MM.1S (cell line): ENCODE measurements at regions not wholly inside any gene's neighbourhood (a gene's known extent, or its start where the extent isn't known, plus 50 kb on each side); places are given as distances from the start of the nearest gene placed in this dataset.

Experiments used
- DNase-seq: peaks from one replicate; pipeline ENCODE4 v3.0.0-alpha.2; 2015
- H2AFZ ChIP-seq: fragments of 300-600 bp; sonication (generic); 2 replicates; pipeline ENCODE4 v1.6.0; 2016; ENCODE audit warnings: antibody characterized with exemption, low read length
- H3F3A ChIP-seq: fragments of 300-600 bp; sonication (generic); 2 replicates; pipeline ENCODE4 v1.6.1; 2016; ENCODE audit warnings: mild to moderate bottlenecking, antibody characterized with exemption, low read length, moderate library complexity, mixed read lengths; ENCODE audit not compliant: insufficient read depth
- H3K27ac ChIP-seq: fragments of 300-600 bp; sonication (generic); 2 replicates; pipeline ENCODE4 v1.5.1; 2016; ENCODE audit warnings: mild to moderate bottlenecking, low read length
- H3K27me3 ChIP-seq: fragments of 300-600 bp; sonication (generic); replicated peaks from 2 replicates; pipeline ENCODE4 v1.6.0; 2016; ENCODE audit warnings: low read length; ENCODE audit not compliant: insufficient read depth
- H3K36me3 ChIP-seq: fragments of 300-600 bp; sonication (generic); replicated peaks from 2 replicates; pipeline ENCODE4 v1.6.1; 2016; ENCODE audit warnings: mild to moderate bottlenecking, low read length, mixed read lengths; ENCODE audit not compliant: insufficient read depth
- H3K4me1 ChIP-seq: fragments of 300-600 bp; sonication (generic); 2 replicates; pipeline ENCODE4 v1.6.1; 2016; ENCODE audit warnings: low read length, mixed read lengths
- H3K4me2 ChIP-seq: fragments of 300-600 bp; sonication (generic); 2 replicates; pipeline ENCODE4 v1.6.0; 2016; ENCODE audit warnings: low read depth, low read length
- H3K4me3 ChIP-seq: fragments of 300-600 bp; sonication (generic); 2 replicates; pipeline ENCODE4 v1.5.1; 2016; ENCODE audit warnings: low read length, mixed read lengths
- H3K79me2 ChIP-seq: fragments of 300-600 bp; sonication (generic); 2 replicates; pipeline ENCODE4 v1.6.1; 2016; ENCODE audit warnings: mixed run types, low read length, mixed read lengths
- H3K9ac ChIP-seq: fragments of 300-600 bp; sonication (generic); 2 replicates; pipeline ENCODE4 v1.6.1; 2016; ENCODE audit warnings: low read length, mixed read lengths
- H3K9me2 ChIP-seq: fragments of 300-600 bp; sonication (generic); replicated peaks from 2 replicates; pipeline ENCODE4 v1.6.1; 2016; ENCODE audit warnings: mild to moderate bottlenecking, low read length, mixed read lengths; ENCODE audit not compliant: insufficient read depth
- H3K9me3 ChIP-seq: fragments of 300-600 bp; sonication (generic); replicated peaks from 2 replicates; pipeline ENCODE4 v1.6.1; 2016; ENCODE audit warnings: mild to moderate bottlenecking, low read length, mixed read lengths; ENCODE audit not compliant: insufficient read depth
- H4K20me1 ChIP-seq: fragments of 300-600 bp; sonication (generic); 2 replicates; pipeline ENCODE4 v1.6.1; 2016; ENCODE audit warnings: mild to moderate bottlenecking, low read length, moderate library complexity, mixed read lengths; ENCODE audit not compliant: insufficient read depth
- CTCF ChIP-seq: fragments of 300-600 bp; sonication (generic); IDR thresholded peaks from 2 replicates; pipeline ENCODE4 v1.5.1; 2016; ENCODE audit warnings: antibody characterized with exemption, low read length, mixed read lengths
- EZH2 ChIP-seq: fragments of 300-600 bp; sonication (generic); optimal IDR thresholded peaks from 2 replicates; pipeline ENCODE3; 2017; ENCODE audit warnings: low read depth, mild to moderate bottlenecking, antibody characterized with exemption, low read length, mixed read lengths
- EZH2phosphoT487 ChIP-seq: fragments of 300-600 bp; sonication (generic); IDR thresholded peaks from 2 replicates; pipeline ENCODE4 v1.6.1; 2018; ENCODE audit warnings: antibody characterized with exemption, low read length

GRCh38 chr5:3049261-3049660, 297.8 kb upstream of the IRX2 start:
- no peak for TF ChIP-seq CTCF
- no peak for TF ChIP-seq EZH2phosphoT487
- TF ChIP-seq EZH2: no peak
- DNase-seq: no peak
- H3K79me2 ChIP-seq: no peaks in the 10 kb centered on the region
- H3K4me3 ChIP-seq: no peak overlapping the region
- H4K20me1 ChIP-seq: no peaks in the 10 kb centered on the region
- H3K4me1 ChIP-seq: no peaks in the 10 kb centered on the region
- no peak overlapping the region for H3K27ac ChIP-seq
- no peaks in the 10 kb centered on the region for H3F3A ChIP-seq
- H2AFZ ChIP-seq: no peak overlapping the region
- H3K9me2 ChIP-seq: no peaks in the 10 kb centered on the region
- H3K9ac ChIP-seq: no peak overlapping the region
- H3K36me3 ChIP-seq: no peaks in the 10 kb centered on the region
- H3K27me3 ChIP-seq: no peaks in the 10 kb centered on the region
- H3K4me2 ChIP-seq: no peak overlapping the region
- no peaks in the 10 kb centered on the region for H3K9me3 ChIP-seq

GRCh38 chr5:3047212-3047774, 295.8 kb upstream of the IRX2 start:
- H3K79me2 ChIP-seq: no peaks in the 10 kb centered on the region

GRCh38 chr5:3043600-3043999, 292.1 kb upstream of the IRX2 start:
- Histone ChIP-seq H3K36me3 (no peaks in the 10 kb centered on the region), H3K4me1 (no peaks in the 10 kb centered on the region), H3K4me2 (no peak overlapping the region)

More at GRCh38 chr5:3047212-3047774, 295.8 kb upstream of the IRX2 start:
- Histone ChIP-seq H2AFZ (no peak overlapping the region), H3F3A (no peaks in the 10 kb centered on the region), H3K36me3 (no peaks in the 10 kb centered on the region), H3K27me3 (no peaks in the 10 kb centered on the region), H3K9ac (no peak overlapping the region), H3K4me2 (no peak overlapping the region), H3K9me3 (no peaks in the 10 kb centered on the region), H3K27ac (no peak overlapping the region), H3K9me2 (no peaks in the 10 kb centered on the region), H3K4me3 (no peak overlapping the region), H4K20me1 (no peaks in the 10 kb centered on the region), H3K4me1 (no peaks in the 10 kb centered on the region)
- TF ChIP-seq EZH2phosphoT487 (no peak), EZH2 (no peak), CTCF (no peak)
- DNase-seq: no peak

More at GRCh38 chr5:3043600-3043999, 292.1 kb upstream of the IRX2 start:
- H3K79me2 ChIP-seq: no peaks in the 10 kb centered on the region
- H3F3A ChIP-seq: no peaks in the 10 kb centered on the region
- H3K9ac ChIP-seq: no peak overlapping the region
- no peaks in the 10 kb centered on the region for H3K27me3 ChIP-seq
- no peak overlapping the region for H3K27ac ChIP-seq
- H3K4me3 ChIP-seq: no peak overlapping the region
- H2AFZ ChIP-seq: no peak overlapping the region
- DNase-seq: no peak
- H4K20me1 ChIP-seq: no peaks in the 10 kb centered on the region
- TF ChIP-seq EZH2phosphoT487 (no peak), EZH2 (no peak), CTCF (no peak)
- H3K9me2 ChIP-seq: no peaks in the 10 kb centered on the region
- no peaks in the 10 kb centered on the region for H3K9me3 ChIP-seq
